Effector memory CD8-positive, alpha-beta T cell (primary cell): ENCODE measurements at regions not wholly inside any gene's neighbourhood (a gene's known extent, or its start where the extent isn't known, plus 50 kb on each side); places are given as distances from the start of the nearest gene placed in this dataset.
"Not testable (repeated sequence)": the region's sequence is repeated elsewhere in the genome, so short reads cannot be mapped to it uniquely, and the experiment has no call there.

Source experiments
- ATAC-seq: fragments of 150-1000 bp; cut with Tn5 transposase; replicated peaks from 2 replicates; pipeline ENCODE4 v1.10.0; 2021; ENCODE audit warnings: mild to moderate bottlenecking, moderate library complexity
- DNase-seq, 3 experiments: peaks; one replicate each; pipeline ENCODE4 v3.0.0; 2021
- H3K27ac Mint-ChIP-seq, 2 donors: one replicate each; pipeline ENCODE4 v1.8.0; 2022; ENCODE audit warnings: mild to moderate bottlenecking in 2 of 2, mixed read lengths in 2 of 2, moderate library complexity in 2 of 2
- H3K27me3 Mint-ChIP-seq, 2 donors: one replicate each; pipeline ENCODE4 v1.8.0; 2022; ENCODE audit warnings: mixed read lengths in 2 of 2
- H3K36me3 Mint-ChIP-seq: one replicate; pipeline ENCODE4 v1.8.0; 2022; ENCODE audit warnings: mild to moderate bottlenecking, moderate library complexity, mixed read lengths; ENCODE audit not compliant: insufficient read depth
- H3K4me1 Mint-ChIP-seq, 2 donors: one replicate each; pipeline ENCODE4 v1.8.0; 2022; ENCODE audit warnings: low read depth in 2 of 2, mixed read lengths in 2 of 2
- H3K4me3 Mint-ChIP-seq, 2 donors: one replicate each; pipeline ENCODE4 v1.8.0; 2022; ENCODE audit warnings: mild to moderate bottlenecking in 2 of 2, mixed read lengths in 2 of 2, moderate library complexity in 2 of 2
- H3K9me3 Mint-ChIP-seq, 2 donors: one replicate each; pipeline ENCODE4 v1.8.0; 2022; ENCODE audit warnings: mixed read lengths in 2 of 2

- Mint-ChIP-seq H3K4me1 (peaks cover 10 to 44% of the 10 kb centered on the region in 2 donors), H3K4me3 (peak overlapping the region; percentile 2 to 64), H3K27ac (peak overlapping the region in 1 of 2 donors; percentile 91), H3K9me3 (peaks cover 0 to 19% of the 10 kb centered on the region in 2 donors)
- not testable (repeated sequence) for ATAC-seq, DNase-seq, H3K27me3 Mint-ChIP-seq, H3K36me3 Mint-ChIP-seq
Observed at GRCh38 chr21:13874001-13874400, 264.4 kb downstream of the POTED start.

- Mint-ChIP-seq H3K9me3 (peaks cover 0 to 6% of the 10 kb centered on the region in 2 donors), H3K36me3 (no peaks in the 10 kb centered on the region)
Observed at GRCh38 chr21:13854638-13855037, 245.1 kb downstream of the POTED start.

GRCh38 chr21:13850808-13851207 lies 241.2 kb downstream of the POTED start:
- not testable (repeated sequence) for H3K27ac Mint-ChIP-seq, H3K9me3 Mint-ChIP-seq, H3K4me3 Mint-ChIP-seq, DNase-seq, ATAC-seq, H3K36me3 Mint-ChIP-seq, H3K27me3 Mint-ChIP-seq
- H3K4me1 Mint-ChIP-seq, result peaks cover 0 to 11% of the 10 kb centered on the region in 2 donors

More at GRCh38 chr21:13854638-13855037, 245.1 kb downstream of the POTED start:
- DNase-seq (no peak), ATAC-seq (no peak)
- H3K27ac Mint-ChIP-seq, result no peak overlapping the region
- no peaks in the 10 kb centered on the region for H3K27me3 Mint-ChIP-seq
- H3K4me3 Mint-ChIP-seq, result no peak overlapping the region
- H3K4me1 Mint-ChIP-seq, result peaks cover 0 to 19% of the 10 kb centered on the region in 2 donors

GRCh38 chr21:13849489-13849888 lies 239.9 kb downstream of the POTED start:
- H3K27me3 Mint-ChIP-seq, H3K4me3 Mint-ChIP-seq, ATAC-seq, H3K9me3 Mint-ChIP-seq, H3K27ac Mint-ChIP-seq, DNase-seq, H3K36me3 Mint-ChIP-seq: not testable (repeated sequence)
- H3K4me1 Mint-ChIP-seq, result peaks cover 0 to 11% of the 10 kb centered on the region in 2 donors

- ATAC-seq, H3K9me3 Mint-ChIP-seq, H3K27me3 Mint-ChIP-seq: not testable (repeated sequence)
Observed at GRCh38 chr21:13846718-13847117, 237.1 kb downstream of the POTED start.

GRCh38 chr21:13844574-13844973 lies 235.0 kb downstream of the POTED start:
- not testable (repeated sequence) for ATAC-seq, H3K9me3 Mint-ChIP-seq, H3K36me3 Mint-ChIP-seq, H3K27me3 Mint-ChIP-seq, H3K27ac Mint-ChIP-seq, H3K4me3 Mint-ChIP-seq, H3K4me1 Mint-ChIP-seq, DNase-seq

More at GRCh38 chr21:13846718-13847117, 237.1 kb downstream of the POTED start:
- not testable (repeated sequence) for H3K36me3 Mint-ChIP-seq, DNase-seq, H3K4me1 Mint-ChIP-seq, H3K4me3 Mint-ChIP-seq, H3K27ac Mint-ChIP-seq

GRCh38 chr21:13843081-13843480 lies 233.5 kb downstream of the POTED start:
- DNase-seq, H3K27ac Mint-ChIP-seq, H3K4me3 Mint-ChIP-seq, H3K27me3 Mint-ChIP-seq, H3K36me3 Mint-ChIP-seq, ATAC-seq, H3K4me1 Mint-ChIP-seq, H3K9me3 Mint-ChIP-seq: not testable (repeated sequence)

GRCh38 chr21:13827666-13828065 lies 218.1 kb downstream of the POTED start:
- not testable (repeated sequence) for H3K4me3 Mint-ChIP-seq, H3K9me3 Mint-ChIP-seq, ATAC-seq, DNase-seq, H3K27ac Mint-ChIP-seq, H3K27me3 Mint-ChIP-seq, H3K36me3 Mint-ChIP-seq, H3K4me1 Mint-ChIP-seq

- no peaks in the 10 kb centered on the region for H3K9me3 Mint-ChIP-seq
- ATAC-seq (no peak), DNase-seq (no peak)
- no peaks in the 10 kb centered on the region for H3K36me3 Mint-ChIP-seq
- no peaks in the 10 kb centered on the region for H3K4me1 Mint-ChIP-seq
- H3K4me3 Mint-ChIP-seq, result no peak overlapping the region
- no peak overlapping the region for H3K27ac Mint-ChIP-seq
- peaks cover 0 to 6% of the 10 kb centered on the region in 2 donors for H3K27me3 Mint-ChIP-seq
Observed at GRCh38 chr21:13827201-13827600, 217.6 kb downstream of the POTED start.

- ATAC-seq, H3K27ac Mint-ChIP-seq, H3K9me3 Mint-ChIP-seq, H3K4me1 Mint-ChIP-seq, H3K27me3 Mint-ChIP-seq, H3K36me3 Mint-ChIP-seq, DNase-seq, H3K4me3 Mint-ChIP-seq: not testable (repeated sequence)
Observed at GRCh38 chr21:13826511-13826910, 216.9 kb downstream of the POTED start.

- not testable (repeated sequence) for ATAC-seq, H3K4me1 Mint-ChIP-seq, H3K4me3 Mint-ChIP-seq, H3K36me3 Mint-ChIP-seq, H3K27ac Mint-ChIP-seq, H3K27me3 Mint-ChIP-seq, H3K9me3 Mint-ChIP-seq, DNase-seq
Observed at GRCh38 chr21:13825218-13825778, 215.7 kb downstream of the POTED start.

- not testable (repeated sequence) for H3K9me3 Mint-ChIP-seq, ATAC-seq
Observed at GRCh38 chr21:13820286-13820685, 210.7 kb downstream of the POTED start.

GRCh38 chr21:13812191-13812590 lies 202.6 kb downstream of the POTED start:
- not testable (repeated sequence) for H3K4me3 Mint-ChIP-seq, H3K27ac Mint-ChIP-seq, DNase-seq, H3K27me3 Mint-ChIP-seq, H3K9me3 Mint-ChIP-seq, H3K36me3 Mint-ChIP-seq, H3K4me1 Mint-ChIP-seq, ATAC-seq

More at GRCh38 chr21:13820286-13820685, 210.7 kb downstream of the POTED start:
- not testable (repeated sequence) for H3K27me3 Mint-ChIP-seq, H3K27ac Mint-ChIP-seq, H3K4me3 Mint-ChIP-seq, DNase-seq, H3K4me1 Mint-ChIP-seq, H3K36me3 Mint-ChIP-seq

GRCh38 chr21:13810559-13810958 lies 201.0 kb downstream of the POTED start:
- H3K27me3 Mint-ChIP-seq, ATAC-seq, H3K4me1 Mint-ChIP-seq, DNase-seq, H3K36me3 Mint-ChIP-seq, H3K9me3 Mint-ChIP-seq, H3K27ac Mint-ChIP-seq, H3K4me3 Mint-ChIP-seq: not testable (repeated sequence)
